GM12891 (cell line): ENCODE measurements at regions not wholly inside any gene's neighbourhood (a gene's known extent, or its start where the extent isn't known, plus 50 kb on each side); places are given as distances from the start of the nearest gene placed in this dataset.

ENCODE experiments used
- POLR2A ChIP-seq: IDR thresholded peaks from 2 replicates; pipeline ENCODE4 v1.6.1; 2011; ENCODE audit warnings: low read depth, low read length, control low read depth
- POLR2AphosphoS5 ChIP-seq: IDR thresholded peaks from 2 replicates; pipeline ENCODE4 v1.6.1; 2011; ENCODE audit warnings: low read depth, low read length, control low read depth
- POU2F2 ChIP-seq: IDR thresholded peaks from 2 replicates; pipeline ENCODE4 v1.6.1; 2011; ENCODE audit warnings: low read depth, mild to moderate bottlenecking, control low read depth, low read length, moderate library complexity
- SPI1 ChIP-seq: IDR thresholded peaks from 2 replicates; pipeline ENCODE4 v1.6.1; 2011; ENCODE audit warnings: low read depth, low read length, control low read depth
- TAF1 ChIP-seq: IDR thresholded peaks from 2 replicates; pipeline ENCODE4 v1.6.1; 2011; ENCODE audit warnings: low read depth, low read length, control low read depth

DNA sequence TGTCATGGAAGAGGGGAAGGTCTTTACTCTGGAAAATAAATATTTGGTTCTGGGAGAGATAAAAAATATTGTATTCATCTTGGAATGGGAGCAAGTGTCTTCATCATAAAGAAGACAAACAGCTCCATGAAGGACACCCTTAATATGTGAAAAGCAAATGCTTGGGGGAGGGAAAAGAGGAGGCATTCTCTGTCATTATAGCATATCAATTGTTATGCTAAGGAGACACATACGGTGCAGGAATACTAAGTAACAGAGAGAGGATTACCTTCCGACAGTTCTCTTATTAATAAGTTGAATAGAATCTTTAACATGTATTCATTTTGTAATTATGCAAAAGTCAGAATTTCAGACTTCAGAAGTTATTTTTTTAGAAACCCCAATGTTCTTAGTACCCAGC lies 634.4 kb downstream of the UTRN start:
- TF ChIP-seq POLR2AphosphoS5: no peak
- TF ChIP-seq POLR2A: no peak
- no peak for TF ChIP-seq TAF1
- no peak for TF ChIP-seq SPI1
- TF ChIP-seq POU2F2: no peak
